ENCODE measurements at regions not wholly inside any gene's neighbourhood (a gene's known extent, or its start where the extent isn't known, plus 50 kb on each side); places are given as distances from the start of the nearest gene placed in this dataset.
"Not testable (repeated sequence)": the region's sequence is repeated elsewhere in the genome, so short reads cannot be mapped to it uniquely, and the experiment has no call there.

- DNase-seq (ENCODE audit: low spot score), result no peak
Measured at GRCh38 chr10:124164264-124164663, 70.9 kb upstream of the CHST15 start.

- DNase-seq (ENCODE audit: low spot score), result no peak
Measured at GRCh38 chr10:124162774-124163354, 69.5 kb upstream of the CHST15 start.

GRCh38 chr10:124162136-124162535 lies 68.7 kb upstream of the CHST15 start:
- no peak for DNase-seq (ENCODE audit: low spot score)

- DNase-seq (ENCODE audit: low spot score), result no peak
Measured at GRCh38 chr10:124161601-124162000, 68.2 kb upstream of the CHST15 start.

GRCh38 chr10:124160943-124161582 lies 67.7 kb upstream of the CHST15 start:
- DNase-seq (ENCODE audit: low spot score), result no peak

- no peak for DNase-seq (ENCODE audit: low spot score)
Measured at GRCh38 chr10:124160176-124160575, 66.8 kb upstream of the CHST15 start.

- no peak for DNase-seq (ENCODE audit: low spot score)
Measured at GRCh38 chr10:124159153-124159552, 65.8 kb upstream of the CHST15 start.

GRCh38 chr10:124158592-124158991 lies 65.2 kb upstream of the CHST15 start:
- no peak for DNase-seq (ENCODE audit: low spot score)

- DNase-seq (ENCODE audit: low spot score), result no peak
Measured at GRCh38 chr10:124157271-124157681, 63.9 kb upstream of the CHST15 start.

- no peak for DNase-seq (ENCODE audit: low spot score)
Measured at GRCh38 chr10:124156524-124157260, 63.3 kb upstream of the CHST15 start.

- no peak for DNase-seq (ENCODE audit: low spot score)
Measured at GRCh38 chr10:124155781-124156435, 62.5 kb upstream of the CHST15 start.

GRCh38 chr10:124153023-124153826 lies 59.8 kb upstream of the CHST15 start:
- no peak for DNase-seq (ENCODE audit: low spot score)

GRCh38 chr10:124152139-124153022 lies 59.0 kb upstream of the CHST15 start:
- DNase-seq (ENCODE audit: low spot score), result no peak

GRCh38 chr10:124151466-124152095 lies 58.2 kb upstream of the CHST15 start:
- DNase-seq (ENCODE audit: low spot score), result no peak

GRCh38 chr10:124150807-124151417 lies 57.5 kb upstream of the CHST15 start:
- no peak for DNase-seq (ENCODE audit: low spot score)

GRCh38 chr10:124150189-124150806 lies 56.9 kb upstream of the CHST15 start:
- no peak for DNase-seq (ENCODE audit: low spot score)

- DNase-seq (ENCODE audit: low spot score), result no peak
Measured at GRCh38 chr10:124149189-124150042, 56.0 kb upstream of the CHST15 start.

- not testable (repeated sequence) for DNase-seq (ENCODE audit: low spot score)
Measured at GRCh38 chr10:124148509-124149188, 55.3 kb upstream of the CHST15 start.
